Urinary bladder (tissue), 3 donors: ENCODE measurements at regions not wholly inside any gene's neighbourhood (a gene's known extent, or its start where the extent isn't known, plus 50 kb on each side); places are given as distances from the start of the nearest gene placed in this dataset.
"Not testable (repeated sequence)": the region's sequence is repeated elsewhere in the genome, so short reads cannot be mapped to it uniquely, and the experiment has no call there.

Source experiments
- DNase-seq: peaks from one replicate; pipeline ENCODE4 v3.0.0-alpha.2; 2015; ENCODE audit errors: extremely low spot score
- H3K27ac ChIP-seq: one replicate; pipeline ENCODE4 v1.5.1; 2013; ENCODE audit warnings: low read depth, mild to moderate bottlenecking, moderate library complexity
- H3K36me3 ChIP-seq: one replicate; pipeline ENCODE4 v1.6.1; 2013; ENCODE audit warnings: mild to moderate bottlenecking, moderate library complexity; ENCODE audit not compliant: insufficient read depth
- H3K4me1 ChIP-seq: one replicate; pipeline ENCODE4 v1.6.1; 2013; ENCODE audit warnings: mild to moderate bottlenecking, moderate library complexity; ENCODE audit not compliant: insufficient read depth
- H3K4me3 ChIP-seq: one replicate; pipeline ENCODE4 v1.5.1; 2013; ENCODE audit warnings: low read depth, low read length
- WGBS: extraction: QIAGEN DNeasy Blood & Tissue Kit; methylation state at CpG from one replicate; pipeline ENCODE4 v1.1.7; 2013; 5-methylcytosine and 5-hydroxymethylcytosine counted together
- donor health status: healthy with polysubstance abuse.
- donor health status: healthy.

- no peak overlapping the region for H3K27ac ChIP-seq
- no peak overlapping the region for H3K4me3 ChIP-seq
- WGBS: 38% methylated on average over 10 of the region's 10 CpGs
- H3K4me1 ChIP-seq: no peaks in the 10 kb centered on the region
- DNase-seq: no peak
- no peaks in the 10 kb centered on the region for H3K36me3 ChIP-seq
Measured at GRCh38 chr7:140260352-140261104, 83.7 kb upstream of the KDM7A start.

- not testable (repeated sequence) for DNase-seq, H3K36me3 ChIP-seq, H3K27ac ChIP-seq, H3K4me1 ChIP-seq, H3K4me3 ChIP-seq
- 83% methylated on average over 3 of the region's 3 CpGs for WGBS
Measured at GRCh38 chr7:140257278-140257677, 80.5 kb upstream of the KDM7A start.

GRCh38 chr7:140254976-140255375, 78.2 kb upstream of the KDM7A start:
- WGBS: 93% methylated on average over 9 of the region's 9 CpGs
- not testable (repeated sequence) for H3K4me1 ChIP-seq, H3K27ac ChIP-seq, DNase-seq, H3K36me3 ChIP-seq, H3K4me3 ChIP-seq

- 66% methylated on average over 3 of the region's 3 CpGs for WGBS
- no peaks in the 10 kb centered on the region for H3K4me1 ChIP-seq
- H3K27ac ChIP-seq: no peak overlapping the region
- no peaks in the 10 kb centered on the region for H3K36me3 ChIP-seq
- no peak overlapping the region for H3K4me3 ChIP-seq
- DNase-seq: no peak
Measured at GRCh38 chr7:140249036-140249806, 72.4 kb upstream of the KDM7A start.

GRCh38 chr7:140247559-140247958, 70.8 kb upstream of the KDM7A start:
- Histone ChIP-seq H3K27ac (no peak overlapping the region), H3K36me3 (no peaks in the 10 kb centered on the region), H3K4me1 (no peaks in the 10 kb centered on the region), H3K4me3 (no peak overlapping the region)
- 39% methylated on average over 3 of the region's 3 CpGs for WGBS
- DNase-seq: no peak

- no peak overlapping the region for H3K27ac ChIP-seq
- no peak overlapping the region for H3K4me3 ChIP-seq
- no peaks in the 10 kb centered on the region for H3K36me3 ChIP-seq
- 96% methylated on average over 7 of the region's 7 CpGs for WGBS
- no peak for DNase-seq
- no peaks in the 10 kb centered on the region for H3K4me1 ChIP-seq
Measured at GRCh38 chr7:140245611-140246105, 68.9 kb upstream of the KDM7A start.

- Histone ChIP-seq H3K4me1 (no peaks in the 10 kb centered on the region), H3K4me3 (no peak overlapping the region), H3K36me3 (no peaks in the 10 kb centered on the region), H3K27ac (peak overlapping the region; percentile 45)
- no peak for DNase-seq
- 54% methylated on average over 4 of the region's 4 CpGs for WGBS
Measured at GRCh38 chr7:140242057-140243031, 65.6 kb upstream of the KDM7A start.

GRCh38 chr7:140239653-140239935, 62.8 kb upstream of the KDM7A start:
- no peak for DNase-seq
- 82% methylated on average over 2 of the region's 2 CpGs for WGBS
- no peaks in the 10 kb centered on the region for H3K4me1 ChIP-seq
- no peaks in the 10 kb centered on the region for H3K36me3 ChIP-seq
- H3K4me3 ChIP-seq: no peak overlapping the region
- no peak overlapping the region for H3K27ac ChIP-seq

GRCh38 chr7:140238778-140239652, 62.2 kb upstream of the KDM7A start:
- WGBS: 71% methylated on average over 15 of the region's 15 CpGs
- Histone ChIP-seq H3K4me1 (no peaks in the 10 kb centered on the region), H3K36me3 (no peaks in the 10 kb centered on the region), H3K27ac (no peak overlapping the region), H3K4me3 (no peak overlapping the region)
- DNase-seq: no peak

GRCh38 chr7:140237390-140237789, 60.6 kb upstream of the KDM7A start:
- 89% methylated on average over 4 of the region's 4 CpGs for WGBS
- Histone ChIP-seq H3K27ac (no peak overlapping the region), H3K4me1 (no peaks in the 10 kb centered on the region), H3K4me3 (no peak overlapping the region), H3K36me3 (no peaks in the 10 kb centered on the region)
- DNase-seq: no peak

- H3K4me3 ChIP-seq: no peak overlapping the region
Measured at GRCh38 chr7:140236626-140237025, 59.8 kb upstream of the KDM7A start.

GRCh38 chr7:140235114-140235513, 58.3 kb upstream of the KDM7A start:
- Histone ChIP-seq H3K4me3 (no peak overlapping the region), H3K36me3 (no peaks in the 10 kb centered on the region), H3K27ac (no peak overlapping the region), H3K4me1 (peaks cover 2% of the 10 kb centered on the region)
- WGBS: 71% methylated on average over 5 of the region's 5 CpGs
- DNase-seq: no peak

More at GRCh38 chr7:140236626-140237025, 59.8 kb upstream of the KDM7A start:
- no peak for DNase-seq
- H3K27ac ChIP-seq: no peak overlapping the region
- no peaks in the 10 kb centered on the region for H3K4me1 ChIP-seq
- WGBS: 91% methylated on average over 6 of the region's 6 CpGs
- no peaks in the 10 kb centered on the region for H3K36me3 ChIP-seq
